ENCODE measurements at regions not wholly inside any gene's neighbourhood (a gene's known extent, or its start where the extent isn't known, plus 50 kb on each side); places are given as distances from the start of the nearest gene placed in this dataset.

- CTCF ChIA-PET, result no interaction called here
- TF ChIP-seq, protein P1, sequence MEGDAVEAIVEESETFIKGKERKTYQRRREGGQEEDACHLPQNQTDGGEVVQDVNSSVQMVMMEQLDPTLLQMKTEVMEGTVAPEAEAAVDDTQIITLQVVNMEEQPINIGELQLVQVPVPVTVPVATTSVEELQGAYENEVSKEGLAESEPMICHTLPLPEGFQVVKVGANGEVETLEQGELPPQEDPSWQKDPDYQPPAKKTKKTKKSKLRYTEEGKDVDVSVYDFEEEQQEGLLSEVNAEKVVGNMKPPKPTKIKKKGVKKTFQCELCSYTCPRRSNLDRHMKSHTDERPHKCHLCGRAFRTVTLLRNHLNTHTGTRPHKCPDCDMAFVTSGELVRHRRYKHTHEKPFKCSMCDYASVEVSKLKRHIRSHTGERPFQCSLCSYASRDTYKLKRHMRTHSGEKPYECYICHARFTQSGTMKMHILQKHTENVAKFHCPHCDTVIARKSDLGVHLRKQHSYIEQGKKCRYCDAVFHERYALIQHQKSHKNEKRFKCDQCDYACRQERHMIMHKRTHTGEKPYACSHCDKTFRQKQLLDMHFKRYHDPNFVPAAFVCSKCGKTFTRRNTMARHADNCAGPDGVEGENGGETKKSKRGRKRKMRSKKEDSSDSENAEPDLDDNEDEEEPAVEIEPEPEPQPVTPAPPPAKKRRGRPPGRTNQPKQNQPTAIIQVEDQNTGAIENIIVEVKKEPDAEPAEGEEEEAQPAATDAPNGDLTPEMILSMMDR (IDR thresholded peaks at IDR 0.05; ENCODE audit: insufficient read depth, low read length, missing control alignments), result no peak
- DNase-seq (ENCODE audit: low read depth, low spot score), result no peak
- no peak overlapping the region for H3K4me3 ChIP-seq (ENCODE audit: low read depth, low read length)
- POLR2A ChIA-PET, result no interaction called here
These were observed 615.6 kb downstream of the EBF1 start for GRCh38 chr5:158484150-158484549.

DNA sequence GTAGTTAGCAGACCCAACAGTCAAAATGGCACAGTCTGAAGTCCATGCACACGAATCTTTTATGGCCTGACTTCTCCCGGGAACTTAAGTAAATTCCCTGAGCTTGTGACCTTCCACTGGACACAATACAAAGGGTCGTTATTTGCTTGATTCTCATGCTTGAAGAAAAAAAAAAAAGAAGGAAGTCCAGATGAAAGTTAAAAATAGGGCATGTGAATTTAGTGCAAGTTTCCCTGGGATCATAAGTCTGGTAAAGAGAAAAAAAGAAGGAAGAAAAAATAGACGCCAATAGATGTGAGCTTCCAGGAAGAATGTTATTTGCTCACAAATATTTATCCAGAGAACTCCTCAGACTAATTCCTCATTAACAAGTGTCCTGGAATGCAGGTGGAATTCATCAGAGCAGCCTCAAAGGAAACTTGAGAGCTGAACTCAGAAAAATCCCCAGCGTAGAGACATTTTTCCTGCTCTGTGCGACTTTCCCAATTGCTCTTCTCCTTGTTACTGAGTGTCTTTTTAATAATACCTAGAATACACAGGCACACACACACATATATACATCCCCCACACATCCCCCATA is 616.3 kb downstream of the EBF1 start:
- ChIA-PET CTCF (no interaction called here), POLR2A (no interaction called here)
- no peak for DNase-seq (ENCODE audit: low read depth, low spot score)
- H3K4me3 ChIP-seq (ENCODE audit: low read depth, low read length), result no peak overlapping the region
- TF ChIP-seq, protein P1 (IDR thresholded peaks at IDR 0.05; ENCODE audit: insufficient read depth, low read length, missing control alignments), result no peak

GRCh38 chr5:158482125-158482524 is 617.6 kb downstream of the EBF1 start:
- TF ChIP-seq, protein P1 (IDR thresholded peaks at IDR 0.05; ENCODE audit: insufficient read depth, low read length, missing control alignments), result no peak
- no peak for DNase-seq (ENCODE audit: low read depth, low spot score)
- CTCF ChIA-PET, result no interaction called here
- POLR2A ChIA-PET, result no interaction called here
- H3K4me3 ChIP-seq (ENCODE audit: low read depth, low read length), result no peak overlapping the region

GRCh38 chr5:158478139-158478538 is 619.2 kb upstream of the CLINT1 start:
- ChIA-PET CTCF (no interaction called here), POLR2A (no interaction called here)

DNA sequence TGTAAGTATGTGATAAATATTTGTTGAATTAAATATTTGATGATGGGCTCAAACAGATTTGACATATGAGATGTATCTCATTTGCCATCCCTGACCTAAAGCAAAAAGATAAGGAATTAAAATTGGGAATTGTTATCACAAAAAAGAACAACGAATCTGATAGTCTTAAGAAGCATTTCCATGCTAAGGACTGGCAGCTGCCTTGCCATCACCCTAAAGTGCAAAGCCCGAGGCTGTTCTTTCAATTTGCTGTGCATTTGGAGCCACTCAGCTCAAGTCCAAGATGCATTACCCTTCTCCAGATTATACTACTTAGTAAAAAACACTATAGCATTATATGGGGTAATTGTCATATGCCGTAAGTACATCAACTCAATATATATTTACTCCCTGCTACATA is 618.3 kb upstream of the CLINT1 start:
- CTCF ChIA-PET, result no interaction called here
- H3K4me3 ChIP-seq (ENCODE audit: low read depth, low read length), result no peak overlapping the region
- POLR2A ChIA-PET, result no interaction called here
- no peak for DNase-seq (ENCODE audit: low read depth, low spot score)
- TF ChIP-seq, protein P1 (IDR thresholded peaks at IDR 0.05; ENCODE audit: insufficient read depth, low read length, missing control alignments), result no peak

More at GRCh38 chr5:158478139-158478538, 619.2 kb upstream of the CLINT1 start:
- no peak for DNase-seq (ENCODE audit: low read depth, low spot score)
- TF ChIP-seq, protein P1 (IDR thresholded peaks at IDR 0.05; ENCODE audit: insufficient read depth, low read length, missing control alignments), result no peak
- H3K4me3 ChIP-seq (ENCODE audit: low read depth, low read length), result no peak overlapping the region

DNA sequence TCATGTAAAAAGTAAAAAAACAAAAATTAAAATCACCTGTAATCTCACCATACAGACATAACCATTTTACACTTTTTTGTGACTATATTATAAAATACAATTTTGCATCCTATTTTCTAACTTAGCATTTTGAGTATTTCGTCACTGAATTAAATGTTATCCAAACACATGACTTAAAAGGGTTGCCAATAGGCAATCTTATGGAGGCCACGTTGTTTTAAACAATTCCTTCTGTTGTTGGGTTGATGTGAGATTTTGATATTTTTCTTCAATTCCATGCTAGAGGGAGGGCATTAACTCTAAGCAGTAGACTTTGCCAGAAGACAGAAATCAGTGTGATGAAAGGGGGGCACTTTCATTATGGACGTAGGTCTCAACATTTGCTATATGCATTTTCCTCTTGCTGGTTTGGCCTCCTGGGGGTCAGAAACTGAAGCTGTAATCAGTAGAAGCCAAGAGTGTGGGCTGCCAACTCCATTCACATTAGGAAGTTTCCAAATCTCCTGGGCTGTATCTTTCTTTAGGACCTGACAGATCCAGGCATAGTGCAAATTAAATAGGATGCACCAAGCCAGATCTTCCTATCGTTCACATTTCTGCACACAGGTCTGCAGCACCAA is 614.2 kb upstream of the CLINT1 start:
- CTCF ChIA-PET, result no interaction called here
- POLR2A ChIA-PET, result no interaction called here

More for the DNA sequence above, 614.2 kb upstream of the CLINT1 start:
- no peak for DNase-seq (ENCODE audit: low read depth, low spot score)
- H3K4me3 ChIP-seq (ENCODE audit: low read depth, low read length), result no peak overlapping the region
- TF ChIP-seq, protein P1 (IDR thresholded peaks at IDR 0.05; ENCODE audit: insufficient read depth, low read length, missing control alignments), result no peak
